Lower lobe of right lung (tissue), 2 donors: ENCODE measurements at regions not wholly inside any gene's neighbourhood (a gene's known extent, or its start where the extent isn't known, plus 50 kb on each side); places are given as distances from the start of the nearest gene placed in this dataset.
A peak's percentile ranks its signal among the peaks of the same experiment; 100 is the strongest.

Experiments used
- ATAC-seq, 2 donors: fragments of 200-7000 bp; cut with Tn5 transposase; one replicate each; pipeline ENCODE4 v1.9.1; 2020 to 2022; ENCODE audit warnings: mild to moderate bottlenecking in 2 of 2, moderate library complexity in 2 of 2
- DNase-seq: peaks from one replicate; pipeline ENCODE4 v3.0.0-alpha.2; 2020
- H3K27ac ChIP-seq: fragments of 200-600 bp; one replicate; pipeline ENCODE4 v1.8.0; 2022
- H3K27me3 ChIP-seq: fragments of 200-600 bp; one replicate; pipeline ENCODE4 v1.8.0; 2022; ENCODE audit warnings: low read depth
- H3K36me3 ChIP-seq: fragments of 200-600 bp; one replicate; pipeline ENCODE4 v1.8.0; 2022; ENCODE audit warnings: mild to moderate bottlenecking
- H3K4me1 ChIP-seq: fragments of 200-600 bp; one replicate; pipeline ENCODE4 v1.8.0; 2022
- H3K4me3 ChIP-seq: fragments of 200-600 bp; one replicate; pipeline ENCODE4 v1.8.0; 2022; ENCODE audit warnings: mild to moderate bottlenecking
- H3K9me3 ChIP-seq: fragments of 200-600 bp; one replicate; pipeline ENCODE4 v1.8.0; 2022
- CTCF ChIP-seq: fragments of 200-600 bp; IDR thresholded peaks from one replicate; pipeline ENCODE4 v1.8.0; 2022; ENCODE audit warnings: antibody characterized with exemption, mild to moderate bottlenecking
- intact Hi-C: fragments of 100-400 bp; cut with DNase I; formaldehyde crosslinking; loops from one replicate; pipeline ENCODE4 v1.11.0; 2022
- donor health status: DM: no; HTN: yes; CAD: no; lungs with severe emphysema.

- H3K27me3 ChIP-seq: no peaks in the 10 kb centered on the region
- ATAC-seq (no peak), DNase-seq (no peak)
- H3K4me3 ChIP-seq: no peak overlapping the region
- no peaks in the 10 kb centered on the region for H3K9me3 ChIP-seq
- H3K36me3 ChIP-seq: no peaks in the 10 kb centered on the region
- intact Hi-C loops: no loop called here
- H3K4me1 ChIP-seq: no peaks in the 10 kb centered on the region
- no peak for TF ChIP-seq CTCF
- H3K27ac ChIP-seq: no peak overlapping the region
Measured at GRCh38 chr3:73808862-73809509, 184.2 kb upstream of the PDZRN3 start.

GRCh38 chr3:73805435-73805834 lies 180.7 kb upstream of the PDZRN3 start:
- no peaks in the 10 kb centered on the region for H3K36me3 ChIP-seq
- peak; percentile 32 to 34 for ATAC-seq
- intact Hi-C loops: no loop called here
- H3K9me3 ChIP-seq: no peaks in the 10 kb centered on the region
- H3K27me3 ChIP-seq: no peaks in the 10 kb centered on the region
- TF ChIP-seq CTCF: no peak
- no peaks in the 10 kb centered on the region for H3K4me1 ChIP-seq
- H3K27ac ChIP-seq: no peak overlapping the region
- no peak for DNase-seq
- no peak overlapping the region for H3K4me3 ChIP-seq

GRCh38 chr3:73804204-73804603 lies 179.5 kb upstream of the PDZRN3 start:
- no peaks in the 10 kb centered on the region for H3K27me3 ChIP-seq
- H3K4me1 ChIP-seq: no peaks in the 10 kb centered on the region
- intact Hi-C loops: no loop called here
- H3K36me3 ChIP-seq: no peaks in the 10 kb centered on the region
- ATAC-seq (no peak), DNase-seq (no peak)
- no peak overlapping the region for H3K27ac ChIP-seq
- no peak for TF ChIP-seq CTCF
- H3K9me3 ChIP-seq: no peaks in the 10 kb centered on the region
- H3K4me3 ChIP-seq: no peak overlapping the region

GRCh38 chr3:73801444-73801843 lies 176.7 kb upstream of the PDZRN3 start:
- intact Hi-C loops: no loop called here
- no peak for DNase-seq
- H3K4me3 ChIP-seq: no peak overlapping the region
- no peaks in the 10 kb centered on the region for H3K27me3 ChIP-seq
- H3K36me3 ChIP-seq: no peaks in the 10 kb centered on the region
- no peaks in the 10 kb centered on the region for H3K4me1 ChIP-seq
- no peak for ATAC-seq
- H3K9me3 ChIP-seq: no peaks in the 10 kb centered on the region
- no peak overlapping the region for H3K27ac ChIP-seq
- TF ChIP-seq CTCF: no peak

GRCh38 chr3:73797311-73797710 lies 172.6 kb upstream of the PDZRN3 start:
- Histone ChIP-seq H3K27ac (no peak overlapping the region), H3K27me3 (no peaks in the 10 kb centered on the region), H3K36me3 (no peaks in the 10 kb centered on the region), H3K4me1 (no peaks in the 10 kb centered on the region), H3K4me3 (no peak overlapping the region), H3K9me3 (no peaks in the 10 kb centered on the region)
- intact Hi-C loops: no loop called here
- no peak for ATAC-seq
- no peak for DNase-seq
- no peak for TF ChIP-seq CTCF

- DNase-seq (no peak), ATAC-seq (no peak)
- no peaks in the 10 kb centered on the region for H3K9me3 ChIP-seq
- no peak for TF ChIP-seq CTCF
- H3K4me3 ChIP-seq: no peak overlapping the region
- H3K4me1 ChIP-seq: no peaks in the 10 kb centered on the region
- H3K27ac ChIP-seq: no peak overlapping the region
- intact Hi-C loops: no loop called here
- H3K36me3 ChIP-seq: no peaks in the 10 kb centered on the region
- no peaks in the 10 kb centered on the region for H3K27me3 ChIP-seq
Measured at GRCh38 chr3:73796382-73796781, 171.6 kb upstream of the PDZRN3 start.
